Ishikawa (cell line): ENCODE measurements at regions not wholly inside any gene's neighbourhood (a gene's known extent, or its start where the extent isn't known, plus 50 kb on each side); places are given as distances from the start of the nearest gene placed in this dataset.

Experiments
- CEBPB ChIP-seq: IDR thresholded peaks from 2 replicates; pipeline ENCODE4 v1.6.1; 2012
- CREB1 ChIP-seq: IDR thresholded peaks from 2 replicates; pipeline ENCODE4 v1.6.1; 2012; ENCODE audit warnings: low read depth
- EGR1 ChIP-seq: IDR thresholded peaks from 2 replicates; pipeline ENCODE4 v1.6.1; 2012
- EP300 ChIP-seq: IDR thresholded peaks from 2 replicates; pipeline ENCODE4 v1.6.1; 2012; ENCODE audit warnings: borderline replicate concordance
- FOXM1 ChIP-seq: IDR thresholded peaks from 2 replicates; pipeline ENCODE4 v1.6.1; 2012; ENCODE audit warnings: low read depth, borderline replicate concordance
- NFIC ChIP-seq: IDR thresholded peaks from 2 replicates; pipeline ENCODE4 v1.6.1; 2012
- RAD21 ChIP-seq: IDR thresholded peaks from 2 replicates; pipeline ENCODE4 v1.6.1; 2012; ENCODE audit warnings: low read depth
- TAF1 ChIP-seq: IDR thresholded peaks from 2 replicates; pipeline ENCODE4 v1.6.1; 2012; ENCODE audit warnings: low read depth, mild to moderate bottlenecking
- TCF12 ChIP-seq: IDR thresholded peaks from 2 replicates; pipeline ENCODE4 v1.6.1; 2012; ENCODE audit warnings: low read depth
- TEAD4 ChIP-seq: IDR thresholded peaks from 2 replicates; pipeline ENCODE4 v1.6.1; 2012
- YY1 ChIP-seq: IDR thresholded peaks from 2 replicates; pipeline ENCODE4 v1.6.1; 2012; ENCODE audit warnings: low read depth
- ZBTB7A ChIP-seq: IDR thresholded peaks from 2 replicates; pipeline ENCODE4 v1.6.1; 2012; ENCODE audit warnings: low read depth
- TF ChIP-seq, protein P1 (sequence below): IDR thresholded peaks from 2 replicates; pipeline ENCODE4 v1.6.1; 2012
- TF ChIP-seq, protein P2 (sequence below): IDR thresholded peaks from 2 replicates; pipeline ENCODE4 v1.6.1; 2012; ENCODE audit warnings: low read depth, mild to moderate bottlenecking
- TF ChIP-seq, protein P3 (sequence below): IDR thresholded peaks from 2 replicates; pipeline ENCODE4 v1.6.1; 2012

DNA sequence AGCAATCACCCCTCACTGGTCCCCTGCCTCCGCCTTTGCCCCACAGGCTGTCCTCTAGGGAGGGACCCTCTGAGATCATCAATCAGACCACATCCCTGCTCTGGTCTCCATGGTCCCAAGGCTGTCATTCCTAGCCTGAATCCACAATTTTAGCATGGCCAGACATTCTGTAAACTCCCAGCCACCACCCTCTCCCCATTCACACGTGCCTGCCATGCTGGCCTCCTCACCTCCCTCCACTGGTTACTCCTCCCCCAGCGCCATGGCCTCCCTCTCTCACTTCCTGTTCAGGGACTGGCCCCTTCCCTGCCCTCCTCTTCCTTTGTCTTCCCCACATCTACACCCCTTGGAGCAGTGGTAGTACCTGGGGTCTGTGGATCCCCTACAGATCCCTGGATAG is 150.7 kb upstream of the MLN start:
- TF ChIP-seq EP300 (no peak), ZBTB7A (no peak), NFIC (no peak), YY1 (no peak), TAF1 (no peak), CEBPB (no peak), FOXM1 (no peak), EGR1 (no peak), TEAD4 (no peak)
- TF ChIP-seq, protein P1, sequence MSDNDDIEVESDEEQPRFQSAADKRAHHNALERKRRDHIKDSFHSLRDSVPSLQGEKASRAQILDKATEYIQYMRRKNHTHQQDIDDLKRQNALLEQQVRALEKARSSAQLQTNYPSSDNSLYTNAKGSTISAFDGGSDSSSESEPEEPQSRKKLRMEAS = no peak

DNA sequence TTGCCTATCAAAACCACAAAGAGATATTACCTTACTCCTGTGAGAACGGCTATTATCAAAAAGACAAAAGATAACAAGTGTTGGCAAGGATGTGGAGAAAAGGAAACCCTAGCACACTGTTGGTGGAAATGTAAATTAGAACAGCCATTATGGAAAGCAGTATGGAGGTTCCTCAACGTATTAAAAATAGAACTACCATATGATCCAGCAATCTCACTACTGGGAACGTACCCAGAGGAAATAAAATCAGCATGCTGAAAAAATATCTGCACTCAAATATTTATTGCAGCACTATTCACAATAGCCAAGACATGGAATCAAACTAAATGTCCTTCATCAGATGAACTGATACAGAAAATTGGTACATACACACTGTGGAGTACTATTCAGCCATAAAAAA is 149.4 kb upstream of the MLN start:
- TF ChIP-seq, protein P2, sequence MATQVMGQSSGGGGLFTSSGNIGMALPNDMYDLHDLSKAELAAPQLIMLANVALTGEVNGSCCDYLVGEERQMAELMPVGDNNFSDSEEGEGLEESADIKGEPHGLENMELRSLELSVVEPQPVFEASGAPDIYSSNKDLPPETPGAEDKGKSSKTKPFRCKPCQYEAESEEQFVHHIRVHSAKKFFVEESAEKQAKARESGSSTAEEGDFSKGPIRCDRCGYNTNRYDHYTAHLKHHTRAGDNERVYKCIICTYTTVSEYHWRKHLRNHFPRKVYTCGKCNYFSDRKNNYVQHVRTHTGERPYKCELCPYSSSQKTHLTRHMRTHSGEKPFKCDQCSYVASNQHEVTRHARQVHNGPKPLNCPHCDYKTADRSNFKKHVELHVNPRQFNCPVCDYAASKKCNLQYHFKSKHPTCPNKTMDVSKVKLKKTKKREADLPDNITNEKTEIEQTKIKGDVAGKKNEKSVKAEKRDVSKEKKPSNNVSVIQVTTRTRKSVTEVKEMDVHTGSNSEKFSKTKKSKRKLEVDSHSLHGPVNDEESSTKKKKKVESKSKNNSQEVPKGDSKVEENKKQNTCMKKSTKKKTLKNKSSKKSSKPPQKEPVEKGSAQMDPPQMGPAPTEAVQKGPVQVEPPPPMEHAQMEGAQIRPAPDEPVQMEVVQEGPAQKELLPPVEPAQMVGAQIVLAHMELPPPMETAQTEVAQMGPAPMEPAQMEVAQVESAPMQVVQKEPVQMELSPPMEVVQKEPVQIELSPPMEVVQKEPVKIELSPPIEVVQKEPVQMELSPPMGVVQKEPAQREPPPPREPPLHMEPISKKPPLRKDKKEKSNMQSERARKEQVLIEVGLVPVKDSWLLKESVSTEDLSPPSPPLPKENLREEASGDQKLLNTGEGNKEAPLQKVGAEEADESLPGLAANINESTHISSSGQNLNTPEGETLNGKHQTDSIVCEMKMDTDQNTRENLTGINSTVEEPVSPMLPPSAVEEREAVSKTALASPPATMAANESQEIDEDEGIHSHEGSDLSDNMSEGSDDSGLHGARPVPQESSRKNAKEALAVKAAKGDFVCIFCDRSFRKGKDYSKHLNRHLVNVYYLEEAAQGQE = no peak
- TF ChIP-seq EGR1 = no peak
- TF ChIP-seq TAF1 = no peak
- no peak for TF ChIP-seq TCF12
- TF ChIP-seq, protein P3, sequence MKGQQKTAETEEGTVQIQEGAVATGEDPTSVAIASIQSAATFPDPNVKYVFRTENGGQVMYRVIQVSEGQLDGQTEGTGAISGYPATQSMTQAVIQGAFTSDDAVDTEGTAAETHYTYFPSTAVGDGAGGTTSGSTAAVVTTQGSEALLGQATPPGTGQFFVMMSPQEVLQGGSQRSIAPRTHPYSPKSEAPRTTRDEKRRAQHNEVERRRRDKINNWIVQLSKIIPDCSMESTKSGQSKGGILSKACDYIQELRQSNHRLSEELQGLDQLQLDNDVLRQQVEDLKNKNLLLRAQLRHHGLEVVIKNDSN = no peak
- TF ChIP-seq ZBTB7A = no peak
- no peak for TF ChIP-seq CREB1
- no peak for TF ChIP-seq YY1
- TF ChIP-seq FOXM1 = no peak

DNA sequence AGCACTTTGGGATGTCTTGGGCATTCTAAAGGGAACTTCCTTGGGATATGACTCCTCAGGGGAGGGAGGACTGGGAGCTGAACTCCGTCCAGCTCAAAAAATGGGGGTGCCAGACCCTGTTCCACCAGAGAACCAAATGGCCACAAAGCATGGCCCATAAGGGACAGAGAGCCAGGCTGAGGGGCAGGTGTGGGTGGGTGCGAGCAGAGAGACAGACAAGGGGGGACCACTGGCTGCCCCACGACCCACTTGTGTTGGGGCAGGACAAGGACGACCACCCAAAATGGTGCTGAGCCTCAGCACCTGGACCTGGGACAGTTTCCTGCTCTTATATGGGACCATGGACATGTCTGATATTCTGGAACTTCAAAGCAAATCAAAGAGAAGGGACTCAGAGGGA is 148.2 kb upstream of the MLN start:
- TF ChIP-seq NFIC = no peak
- no peak for TF ChIP-seq YY1
- TF ChIP-seq TCF12 = no peak
- no peak for TF ChIP-seq CREB1
- no peak for TF ChIP-seq ZBTB7A
- no peak for TF ChIP-seq CEBPB
- TF ChIP-seq, protein P2 = no peak
- TF ChIP-seq, protein P1 = no peak

DNA sequence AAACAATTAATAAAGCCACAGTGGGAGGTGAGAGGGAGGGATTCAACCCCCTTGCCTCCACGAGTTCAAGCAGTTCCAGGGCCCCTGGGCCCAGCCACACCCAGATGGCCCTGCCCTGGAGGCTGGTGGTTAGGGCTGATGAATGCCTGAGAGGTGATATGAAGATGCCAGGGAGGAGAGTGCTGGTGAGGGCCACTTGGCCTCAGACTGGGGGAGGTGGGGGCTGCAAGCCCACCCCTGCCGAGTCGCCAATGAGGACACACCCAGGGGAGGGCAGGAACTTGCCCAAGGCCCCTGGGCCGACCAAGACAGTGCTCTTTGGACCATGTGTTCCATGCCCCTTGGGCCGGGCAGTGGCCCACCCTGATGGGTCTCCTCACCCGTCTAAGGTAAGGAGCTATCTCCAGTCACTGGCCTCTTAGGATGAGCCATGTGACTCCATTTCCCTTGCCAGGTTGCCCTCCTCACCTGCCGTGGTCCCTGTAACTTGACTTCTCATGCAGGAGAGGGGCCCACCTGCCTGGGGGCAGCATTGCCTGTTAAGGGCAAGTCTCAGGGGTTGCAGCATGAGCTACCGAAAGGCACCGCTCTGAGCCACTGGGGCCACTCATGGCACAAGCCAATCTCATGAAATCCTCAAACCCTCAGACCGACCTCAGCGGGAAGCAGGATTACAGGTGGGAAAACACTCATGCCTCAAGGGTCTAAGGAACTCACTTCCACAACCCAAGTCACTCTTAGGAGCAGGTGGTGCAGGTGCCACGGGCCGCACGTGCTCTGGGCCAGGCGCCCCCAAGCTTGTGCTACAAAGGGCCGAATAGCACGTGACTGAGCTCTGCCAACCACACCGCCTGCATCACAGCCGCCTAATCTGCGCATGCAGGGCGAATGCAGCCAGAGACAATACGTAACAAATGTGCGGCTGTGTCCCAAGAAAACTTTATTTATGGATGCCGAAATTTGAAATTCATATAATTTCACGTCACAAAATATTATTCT is 147.4 kb upstream of the MLN start:
- TF ChIP-seq ZBTB7A (no peak), TCF12 (no peak), NFIC (no peak), RAD21 (no peak), FOXM1 (no peak), YY1 (no peak), CREB1 (no peak), TAF1 (no peak), TEAD4 (no peak), EP300 (no peak), CEBPB (no peak), EGR1 (no peak)
- TF ChIP-seq, protein P2 = no peak
- TF ChIP-seq, protein P1 = no peak
- TF ChIP-seq, protein P3 = no peak
